Activated T-cell treated with anti-CD3 and anti-CD28 coated beads, Interleukin-2, amount 50 U/mL, for 1 hour (primary cell): ENCODE measurements at regions not wholly inside any gene's neighbourhood (a gene's known extent, or its start where the extent isn't known, plus 50 kb on each side); places are given as distances from the start of the nearest gene placed in this dataset.

Source experiments
- DNase-seq: peaks from one replicate; pipeline ENCODE4 v3.0.0-alpha.2; 2020

DNA sequence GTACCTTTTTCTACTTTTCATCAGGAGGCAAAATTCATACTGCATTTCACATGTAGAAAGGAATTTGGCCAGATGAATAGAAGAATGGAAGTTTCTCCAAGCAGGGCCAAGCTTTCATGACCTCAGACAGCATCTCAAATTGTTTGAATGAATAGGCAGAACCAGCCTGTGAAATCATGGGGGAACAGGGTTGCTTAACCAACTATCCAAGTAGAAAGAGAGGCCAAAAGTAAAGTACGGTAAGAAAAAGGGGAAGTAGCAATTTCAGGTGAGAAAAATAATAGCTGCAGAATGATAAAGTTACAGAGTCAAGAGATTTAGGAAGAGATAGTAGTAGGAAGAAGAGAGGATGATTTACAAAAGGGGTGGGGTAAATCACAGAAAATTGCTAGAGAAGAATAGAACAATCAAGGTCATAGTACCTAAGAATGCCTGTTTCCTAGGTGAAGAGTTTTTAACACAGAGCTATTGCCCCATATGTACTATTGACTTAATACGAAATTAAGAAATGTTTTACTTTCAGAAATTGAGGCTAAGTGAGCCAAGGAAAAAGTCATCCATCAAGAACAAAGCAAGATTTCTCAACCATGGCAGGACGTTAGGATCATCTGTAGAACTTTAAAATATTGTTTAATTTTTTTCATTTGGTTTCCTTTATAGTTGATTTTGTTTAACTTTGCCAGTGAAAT, 177.1 kb upstream of the TET2 start:
- no peak for DNase-seq

DNA sequence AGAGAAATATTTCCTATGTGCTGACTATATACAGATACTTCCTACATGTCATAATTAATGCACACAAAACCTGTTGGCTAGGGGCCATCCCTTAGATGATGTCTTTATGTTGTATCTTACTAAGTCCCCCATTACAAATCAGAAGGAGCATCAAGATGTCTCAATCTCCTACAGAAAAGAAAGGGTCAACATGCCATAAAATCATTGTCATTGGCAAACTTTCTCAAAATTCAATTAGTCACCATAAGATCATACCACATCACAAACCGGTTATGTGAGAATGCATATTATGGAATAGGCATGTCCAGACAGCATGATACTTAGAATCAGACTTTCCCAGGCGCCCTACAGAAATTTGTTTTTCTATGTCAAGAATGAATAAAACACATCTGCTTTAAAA, 175.2 kb upstream of the TET2 start:
- no peak for DNase-seq

- no peak for DNase-seq
These were observed 173.0 kb upstream of the TET2 start for GRCh38 chr4:104973708-104974107.

GRCh38 chr4:104975617-104976016, 171.1 kb upstream of the TET2 start:
- no peak for DNase-seq

DNA sequence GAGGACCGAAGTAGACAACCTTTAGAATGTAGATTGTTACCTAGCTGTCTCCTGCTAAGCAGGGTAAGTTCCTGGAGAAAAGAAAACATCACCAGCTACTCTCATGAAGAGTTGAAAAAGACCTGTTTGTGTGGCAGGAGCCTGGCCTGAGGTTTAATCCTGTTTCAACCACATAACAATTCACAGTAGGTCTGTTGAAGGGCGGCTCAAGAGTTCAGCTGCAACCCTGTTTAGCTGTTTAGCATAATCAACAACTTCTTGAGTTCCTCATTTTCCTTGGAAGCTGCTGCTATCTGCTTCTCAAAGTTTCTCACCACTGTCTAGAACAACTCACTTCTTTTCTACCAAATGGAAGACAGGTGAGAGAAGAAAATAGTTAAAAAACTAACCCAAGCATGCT, 170.4 kb upstream of the TET2 start:
- no peak for DNase-seq

DNA sequence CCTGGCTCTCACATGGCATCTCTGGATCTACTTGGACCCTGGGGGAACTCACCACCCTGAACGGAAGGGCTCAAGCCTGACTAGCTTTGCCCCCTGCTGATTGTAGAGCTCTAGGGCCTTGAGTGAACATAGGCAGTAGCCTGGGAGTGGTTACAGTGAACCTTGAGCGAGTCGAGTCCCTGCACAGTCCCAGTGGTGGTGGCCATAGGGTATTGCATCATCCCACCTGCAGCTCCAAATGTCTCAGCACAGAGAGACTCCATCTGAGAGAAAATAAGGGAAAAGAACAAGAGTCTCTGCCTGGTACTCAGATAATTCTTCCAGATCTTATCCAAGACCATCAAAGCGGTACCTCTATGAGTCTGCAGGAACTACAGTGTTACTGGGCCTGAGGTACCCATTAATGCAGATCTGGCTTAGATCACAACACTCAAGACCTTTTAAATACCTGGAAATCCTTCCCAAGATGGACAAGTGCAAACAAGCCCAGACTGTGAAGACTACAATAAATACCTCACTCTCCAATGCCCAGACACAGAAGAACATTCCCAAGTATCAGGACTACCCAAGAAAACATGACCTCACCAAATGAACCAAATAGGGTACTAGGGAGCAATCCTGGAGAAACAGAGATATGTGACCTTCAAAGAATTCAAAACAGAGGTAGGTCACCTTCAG, 167.5 kb upstream of the TET2 start:
- DNase-seq: no peak

GRCh38 chr4:104983615-104984179, 163.0 kb upstream of the TET2 start:
- DNase-seq: no peak

DNA sequence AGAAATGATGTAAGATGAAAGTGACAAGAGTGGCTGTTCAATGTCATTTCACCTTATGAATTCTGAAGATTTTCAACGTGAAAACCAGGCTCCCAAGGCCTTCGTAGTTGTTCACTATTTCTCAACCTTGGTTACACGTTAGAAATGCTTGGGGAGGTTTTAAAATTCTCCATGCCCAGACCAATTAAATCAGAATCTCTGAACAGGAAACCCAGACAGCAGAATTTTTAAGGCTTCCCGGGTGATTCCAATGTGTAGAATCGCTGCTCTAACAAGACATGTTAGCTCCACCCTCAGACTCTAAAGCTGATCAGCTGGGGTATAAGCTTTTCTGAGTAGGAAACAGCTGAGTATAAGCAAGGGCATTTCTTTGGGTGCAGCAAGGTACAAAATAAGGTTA, 160.4 kb upstream of the TET2 start:
- DNase-seq: no peak

GRCh38 chr4:104989371-104989770, 157.3 kb upstream of the TET2 start:
- no peak for DNase-seq

- no peak for DNase-seq
These were observed 144.4 kb upstream of the TET2 start for GRCh38 chr4:105002278-105002677.

DNA sequence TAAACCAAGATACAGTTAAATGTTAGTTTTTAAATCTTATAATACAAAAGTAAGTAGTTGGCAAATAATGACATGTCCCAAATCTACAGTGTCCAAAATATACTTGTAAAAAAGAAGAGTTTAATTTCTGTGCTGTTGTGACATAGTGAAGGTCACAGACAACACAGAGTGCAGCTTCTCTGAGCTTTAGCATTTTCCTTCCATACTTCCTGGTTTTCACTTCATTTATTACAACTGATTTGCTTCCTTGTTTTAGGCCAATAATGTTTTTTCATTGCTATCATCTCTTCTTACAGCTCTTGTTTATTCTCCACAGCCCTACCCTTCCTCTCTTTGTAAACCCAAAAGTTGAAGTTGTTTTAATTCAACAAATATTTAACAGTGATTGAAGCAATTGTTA, 132.4 kb upstream of the TET2 start:
- DNase-seq: no peak

DNA sequence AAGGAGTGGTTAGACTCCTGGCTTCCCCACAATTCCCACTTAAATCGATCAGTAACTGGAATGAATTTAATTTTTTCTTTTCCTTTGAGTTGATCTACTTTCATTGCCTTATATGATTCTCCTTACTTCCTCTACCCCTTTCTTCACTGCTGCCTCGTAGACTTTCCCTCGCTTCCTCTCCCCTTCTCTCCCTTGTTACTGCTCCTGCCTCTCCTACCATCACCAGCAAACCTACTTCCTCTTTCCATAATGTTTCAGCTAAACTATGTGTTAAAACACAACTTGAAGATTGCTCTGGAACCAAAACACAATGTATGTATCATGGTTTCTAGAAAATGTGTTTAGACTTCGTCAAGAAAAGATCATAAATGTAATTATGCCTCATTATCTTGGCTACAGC, 132.0 kb upstream of the TET2 start:
- no peak for DNase-seq

DNA sequence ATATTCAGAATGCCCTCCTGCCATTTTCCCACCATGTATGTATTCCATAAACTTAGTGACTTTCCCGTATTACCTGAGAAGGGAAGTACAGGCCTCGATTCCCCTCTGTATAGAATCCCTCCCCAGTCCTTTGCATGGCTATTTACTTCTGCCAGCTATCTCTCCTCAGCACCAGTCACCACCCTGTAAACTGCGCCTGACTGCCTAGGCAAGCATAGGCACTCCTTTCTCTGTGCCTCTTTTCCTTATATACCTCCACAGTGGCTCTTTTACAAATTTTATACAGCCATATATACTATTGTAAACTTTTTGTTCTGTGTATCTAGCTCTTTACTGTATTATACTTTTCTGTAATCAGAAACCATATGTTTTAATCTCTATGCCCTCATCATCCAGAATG, 130.9 kb upstream of the TET2 start:
- DNase-seq: no peak

- DNase-seq: no peak
These were observed 123.6 kb upstream of the TET2 start for GRCh38 chr4:105022811-105023667.

DNA sequence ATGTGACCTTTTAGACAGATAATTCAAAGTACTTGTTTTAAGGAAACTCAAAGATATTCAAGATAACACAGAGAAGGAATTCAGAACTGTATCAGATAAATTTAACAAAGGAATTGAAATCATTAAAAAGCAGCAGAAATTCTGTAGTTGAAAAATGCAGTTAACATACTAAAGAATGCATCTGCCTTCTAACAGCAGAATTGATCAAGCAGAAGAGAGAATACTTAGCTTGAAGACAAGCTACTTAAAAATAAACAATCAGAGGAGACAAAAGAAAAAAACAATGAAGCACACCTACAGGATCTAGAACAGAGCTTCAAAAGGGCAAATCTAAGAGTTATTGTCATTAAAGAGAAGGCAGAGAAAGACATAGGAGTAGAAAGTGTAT, 123.0 kb upstream of the TET2 start:
- DNase-seq: no peak

- DNase-seq: no peak
These were observed 121.2 kb upstream of the TET2 start for GRCh38 chr4:105025263-105026017.

DNA sequence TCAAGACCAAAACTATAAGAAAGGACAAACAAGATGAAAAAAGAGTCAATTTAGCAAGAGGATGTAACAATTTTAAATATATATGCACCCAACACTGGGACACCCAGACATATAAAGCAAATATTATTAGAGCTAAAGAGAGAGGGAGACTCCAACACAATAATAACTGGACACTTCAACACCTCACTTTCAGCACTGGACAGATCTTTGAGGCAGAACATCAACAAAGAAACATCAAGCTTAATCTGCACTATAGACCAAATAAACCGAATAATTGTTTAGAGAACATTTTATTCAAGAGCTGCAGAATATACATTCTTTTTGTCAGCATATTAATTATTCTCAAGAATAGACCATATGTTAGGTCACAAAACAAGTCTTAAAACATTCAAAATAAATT, 109.7 kb upstream of the TET2 start:
- no peak for DNase-seq

DNA sequence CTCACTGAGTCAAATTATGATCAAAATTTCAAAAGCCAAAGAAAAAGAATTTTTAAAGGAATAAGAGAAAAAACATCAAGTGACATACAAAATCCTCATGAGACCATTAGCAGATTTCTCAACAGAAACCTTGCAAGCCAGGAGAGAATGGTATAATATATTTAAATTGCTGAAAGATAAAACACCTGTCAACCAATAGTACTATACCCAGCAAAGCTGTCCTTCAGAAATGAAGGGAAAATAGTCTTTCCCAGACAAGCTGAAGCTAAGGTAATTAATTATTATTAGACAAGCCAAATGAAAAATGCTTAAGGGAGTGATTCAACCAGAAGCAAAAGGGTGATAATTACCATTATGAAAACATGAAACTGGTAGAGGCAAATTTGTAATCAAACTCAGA, 104.2 kb upstream of the TET2 start:
- no peak for DNase-seq

DNA sequence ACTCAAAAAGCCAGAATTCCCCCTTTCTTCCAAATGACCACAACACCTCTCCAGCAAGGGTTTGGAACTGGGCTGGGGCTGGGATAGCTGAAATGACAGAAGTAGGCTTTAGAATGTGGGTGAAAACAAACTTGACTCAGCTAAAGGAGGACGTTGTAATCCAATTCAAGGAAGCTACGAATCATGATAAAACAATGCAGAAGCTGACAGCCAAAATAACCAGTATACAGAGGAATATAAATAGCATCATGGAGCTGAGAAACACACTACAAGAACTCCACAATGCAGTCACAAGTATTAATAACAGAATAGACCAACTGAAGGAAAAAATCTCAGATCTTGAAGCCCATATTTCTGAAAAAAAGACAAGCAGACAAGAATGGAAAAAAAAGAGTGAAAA, 95.8 kb upstream of the TET2 start:
- no peak for DNase-seq

DNA sequence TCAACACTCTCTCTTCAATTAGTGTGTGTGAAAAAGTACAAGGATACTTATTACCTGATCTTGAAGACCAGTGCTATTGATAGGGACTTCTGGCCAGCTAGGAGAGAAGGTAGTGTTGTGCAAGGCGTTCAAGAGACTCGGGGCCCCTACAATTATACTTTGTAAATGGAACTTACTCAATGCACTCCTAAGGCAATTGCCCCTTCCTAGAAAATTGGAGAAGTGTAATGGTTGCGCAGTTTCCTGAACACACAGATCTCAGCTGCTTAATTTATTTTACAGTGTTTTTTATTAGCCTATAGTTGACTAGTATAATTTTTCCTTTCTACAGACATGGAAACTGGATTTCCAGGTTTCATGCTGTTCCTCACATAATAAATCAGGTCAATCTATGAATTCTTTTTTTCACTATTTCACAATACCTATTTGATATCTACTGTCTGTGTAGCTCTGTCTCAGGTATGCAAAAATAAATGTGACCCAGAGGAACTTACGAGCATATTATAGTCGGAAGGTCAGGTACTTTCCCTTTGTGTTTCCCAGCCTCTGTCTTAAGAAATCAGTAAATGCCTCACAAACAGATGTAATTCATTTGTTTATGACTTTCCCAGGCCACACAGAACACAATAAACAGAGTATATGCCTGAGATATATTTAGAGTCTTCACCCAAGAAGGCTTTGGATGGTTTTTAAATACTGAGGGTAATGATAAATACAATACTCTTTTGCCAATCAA, 89.1 kb upstream of the TET2 start:
- DNase-seq: no peak

DNA sequence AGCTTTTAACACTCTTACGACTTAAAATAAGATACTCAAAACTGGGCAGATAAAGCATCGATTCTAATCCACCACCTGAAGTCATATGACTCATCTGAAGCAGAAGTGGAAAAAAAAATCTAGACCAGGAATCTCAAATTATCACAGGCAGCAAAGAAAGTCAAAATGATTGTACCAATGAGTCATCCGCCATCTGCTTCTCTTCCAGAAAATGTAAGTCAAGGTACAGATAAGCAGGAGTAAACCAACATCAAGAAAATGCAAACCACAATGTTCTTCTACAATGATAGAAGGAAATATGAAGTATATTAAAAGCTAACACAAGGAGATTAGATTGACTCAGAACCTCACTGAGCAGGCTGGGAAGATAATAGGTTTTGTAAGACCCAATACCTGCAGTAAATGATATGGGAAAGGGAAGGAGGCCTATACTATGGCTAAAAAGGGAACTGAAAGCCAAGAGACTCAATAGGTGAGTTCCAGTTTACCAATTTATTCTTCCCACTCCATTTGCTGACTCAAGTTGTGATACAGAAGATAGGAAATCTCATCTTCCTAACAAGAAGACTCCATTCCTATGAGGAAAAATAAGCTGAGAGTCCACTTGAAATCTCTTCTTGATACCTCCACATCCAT, 88.4 kb upstream of the TET2 start:
- no peak for DNase-seq

GRCh38 chr4:105059337-105059736, 87.3 kb upstream of the TET2 start:
- no peak for DNase-seq
